ENCODE measurements at regions not wholly inside any gene's neighbourhood (a gene's known extent, or its start where the extent isn't known, plus 50 kb on each side); places are given as distances from the start of the nearest gene placed in this dataset.

GRCh38 chr7:93048136-93048930 is 69.4 kb downstream of the SAMD9 start:
- Histone ChIP-seq H3K4me1 (no peaks in the 10 kb centered on the region), H3K27ac (no peak overlapping the region), H3K36me3 (ENCODE audit: low read depth, missing control alignments) (no peaks in the 10 kb centered on the region), H3K27me3 (no peaks in the 10 kb centered on the region), H3K9me3 (no peaks in the 10 kb centered on the region), H3K4me3 (no peak overlapping the region)
- intact Hi-C loops (cut with DNase I; ENCODE audit: low total_unique reads), result no loop called here
- no peak for TF ChIP-seq POLR2A (IDR thresholded peaks at IDR 0.05)
- TF ChIP-seq CTCF (IDR thresholded peaks at IDR 0.05), result no peak
- no peak for DNase-seq
- 70 to 71% methylated on average over 3 of the region's 3 CpGs for WGBS, 2 donors

- Histone ChIP-seq H3K4me1 (no peaks in the 10 kb centered on the region), H3K9me3 (no peaks in the 10 kb centered on the region), H3K27ac (no peak overlapping the region), H3K36me3 (ENCODE audit: low read depth, missing control alignments) (no peaks in the 10 kb centered on the region), H3K4me3 (no peak overlapping the region), H3K27me3 (no peaks in the 10 kb centered on the region)
- DNase-seq, result no peak
- 70 to 79% methylated on average over 1 of the region's 1 CpG for WGBS, 2 donors
- TF ChIP-seq POLR2A (IDR thresholded peaks at IDR 0.05) (no peak), CTCF (IDR thresholded peaks at IDR 0.05) (no peak)
- intact Hi-C loops (cut with DNase I; ENCODE audit: low total_unique reads), result no loop called here
These were observed 70.2 kb downstream of the SAMD9 start for GRCh38 chr7:93047514-93048099.

- no peak for DNase-seq
- WGBS, 2 donors, result 82 to 91% methylated on average over 4 of the region's 4 CpGs
- intact Hi-C loops (cut with DNase I; ENCODE audit: low total_unique reads), result no loop called here
- TF ChIP-seq CTCF (IDR thresholded peaks at IDR 0.05) (no peak), POLR2A (IDR thresholded peaks at IDR 0.05) (no peak)
- Histone ChIP-seq H3K36me3 (ENCODE audit: low read depth, missing control alignments) (no peaks in the 10 kb centered on the region), H3K4me3 (no peak overlapping the region), H3K9me3 (no peaks in the 10 kb centered on the region), H3K27me3 (no peaks in the 10 kb centered on the region), H3K4me1 (no peaks in the 10 kb centered on the region), H3K27ac (no peak overlapping the region)
These were observed 71.1 kb downstream of the SAMD9 start for GRCh38 chr7:93046641-93047040.

- H3K36me3 ChIP-seq (ENCODE audit: low read depth, missing control alignments), result no peaks in the 10 kb centered on the region
- DNase-seq, result no peak
- no peaks in the 10 kb centered on the region for H3K4me1 ChIP-seq
- intact Hi-C loops (cut with DNase I; ENCODE audit: low total_unique reads), result no loop called here
- WGBS, 2 donors, result 72 to 79% methylated on average over 6 of the region's 6 CpGs
- no peaks in the 10 kb centered on the region for H3K9me3 ChIP-seq
- H3K4me3 ChIP-seq, result no peak overlapping the region
- no peak overlapping the region for H3K27ac ChIP-seq
- no peak for TF ChIP-seq POLR2A (IDR thresholded peaks at IDR 0.05)
- TF ChIP-seq CTCF (IDR thresholded peaks at IDR 0.05), result no peak
- H3K27me3 ChIP-seq, result no peaks in the 10 kb centered on the region
These were observed 73.5 kb downstream of the SAMD9 start for GRCh38 chr7:93044147-93044810.

Measured in testis (tissue), 2 donors.